Activated naive CD4-positive, alpha-beta T cell treated with anti-CD3 and anti-CD28 coated beads for 36 hours (primary cell): ENCODE measurements at regions not wholly inside any gene's neighbourhood (a gene's known extent, or its start where the extent isn't known, plus 50 kb on each side); places are given as distances from the start of the nearest gene placed in this dataset.
"Not testable (repeated sequence)": the region's sequence is repeated elsewhere in the genome, so short reads cannot be mapped to it uniquely, and the experiment has no call there.

Experiments
- CTCF ChIA-PET: fragments of 350-600 bp; sonication (Branson Sonifier 250); formaldehyde crosslinking; loops from one replicate; lab custom pipeline; 2021; ENCODE audit warnings: antibody characterized with exemption; lab: Charles Lee
- DNase-seq: peaks from one replicate; pipeline ENCODE4 v3.0.0-alpha.2; 2020
- H3K27ac Mint-ChIP-seq: one replicate; pipeline ENCODE4 v1.8.0; 2021; ENCODE audit warnings: mild to moderate bottlenecking, mixed read lengths
- H3K27me3 Mint-ChIP-seq: one replicate; pipeline ENCODE4 v1.8.0; 2021; ENCODE audit warnings: low read depth, mixed read lengths
- H3K36me3 Mint-ChIP-seq: one replicate; pipeline ENCODE4 v1.8.0; 2021; ENCODE audit warnings: low read depth, mixed read lengths
- H3K4me1 Mint-ChIP-seq: one replicate; pipeline ENCODE4 v1.8.0; 2021; ENCODE audit warnings: low read depth, mixed read lengths
- H3K4me3 Mint-ChIP-seq: one replicate; pipeline ENCODE4 v1.8.0; 2021; ENCODE audit warnings: mild to moderate bottlenecking, moderate library complexity, mixed read lengths
- H3K9me3 Mint-ChIP-seq: one replicate; pipeline ENCODE4 v1.8.0; 2021; ENCODE audit warnings: mixed read lengths
- intact Hi-C: fragments of 100-400 bp; cut with micrococcal nuclease; formaldehyde crosslinking; loops from one replicate; pipeline ENCODE4 v1.15.1; 2023

- no peak for DNase-seq
- Mint-ChIP-seq H3K27ac (no peak overlapping the region), H3K36me3 (no peaks in the 10 kb centered on the region), H3K4me1 (no peaks in the 10 kb centered on the region), H3K27me3 (no peaks in the 10 kb centered on the region), H3K4me3 (no peak overlapping the region), H3K9me3 (no peaks in the 10 kb centered on the region)
- CTCF ChIA-PET = interaction anchor here (0.6 kb wide), 1 partner anchor 634 kb away, joined by 3 read pairs; no protein-coding TSS in a partner anchor
- intact Hi-C loops = no loop called here
Observed at GRCh38 chr2:240240017-240240734, 99.7 kb upstream of the OTOS start.

GRCh38 chr2:240240781-240241180 lies 100.3 kb upstream of the OTOS start:
- intact Hi-C loops = no loop called here
- H3K4me3 Mint-ChIP-seq = no peak overlapping the region
- no peak for DNase-seq
- no peaks in the 10 kb centered on the region for H3K4me1 Mint-ChIP-seq
- no peaks in the 10 kb centered on the region for H3K36me3 Mint-ChIP-seq
- H3K9me3 Mint-ChIP-seq = no peaks in the 10 kb centered on the region
- no peaks in the 10 kb centered on the region for H3K27me3 Mint-ChIP-seq
- CTCF ChIA-PET = interaction anchor here (1.4 kb wide), 1 partner anchor 8 kb away, joined by 5 read pairs; no protein-coding TSS in a partner anchor
- no peak overlapping the region for H3K27ac Mint-ChIP-seq

- CTCF ChIA-PET = interaction anchor here (1.4 kb wide), 1 partner anchor 9 kb away, joined by 5 read pairs; no protein-coding TSS in a partner anchor
- no peak for DNase-seq
- H3K9me3 Mint-ChIP-seq = no peaks in the 10 kb centered on the region
- peaks cover 6% of the 10 kb centered on the region for H3K27me3 Mint-ChIP-seq
- no peaks in the 10 kb centered on the region for H3K4me1 Mint-ChIP-seq
- intact Hi-C loops = no loop called here
- H3K36me3 Mint-ChIP-seq = no peaks in the 10 kb centered on the region
- H3K4me3 Mint-ChIP-seq = no peak overlapping the region
- H3K27ac Mint-ChIP-seq = no peak overlapping the region
Observed at GRCh38 chr2:240241572-240241971, 101.1 kb upstream of the OTOS start.

GRCh38 chr2:240243049-240243448 lies 102.6 kb upstream of the OTOS start:
- DNase-seq, intact Hi-C loops, H3K9me3 Mint-ChIP-seq, H3K4me1 Mint-ChIP-seq, H3K36me3 Mint-ChIP-seq, H3K4me3 Mint-ChIP-seq, H3K27ac Mint-ChIP-seq: not testable (repeated sequence)
- peaks cover 12% of the 10 kb centered on the region for H3K27me3 Mint-ChIP-seq
- CTCF ChIA-PET = interaction anchor here (0.6 to 0.8 kb wide), 2 partner anchors 8 to 39 kb away, joined by 3 read pairs; no protein-coding TSS in a partner anchor

GRCh38 chr2:240244543-240244942 lies 104.1 kb upstream of the OTOS start:
- no peaks in the 10 kb centered on the region for H3K4me1 Mint-ChIP-seq
- H3K9me3 Mint-ChIP-seq = no peaks in the 10 kb centered on the region
- peaks cover 12% of the 10 kb centered on the region for H3K27me3 Mint-ChIP-seq
- H3K36me3 Mint-ChIP-seq = no peaks in the 10 kb centered on the region
- CTCF ChIA-PET = interaction anchor here (0.6 kb wide), 1 partner anchor 16 kb away, joined by 3 read pairs; no protein-coding TSS in a partner anchor
- intact Hi-C loops = no loop called here
- H3K27ac Mint-ChIP-seq = no peak overlapping the region
- DNase-seq = no peak
- no peak overlapping the region for H3K4me3 Mint-ChIP-seq

- Mint-ChIP-seq H3K4me1 (no peaks in the 10 kb centered on the region), H3K27me3 (peaks cover 12% of the 10 kb centered on the region), H3K27ac (no peak overlapping the region), H3K36me3 (no peaks in the 10 kb centered on the region), H3K9me3 (no peaks in the 10 kb centered on the region), H3K4me3 (no peak overlapping the region)
- intact Hi-C loops = no loop called here
- CTCF ChIA-PET = interaction anchor here (0.6 kb wide), 1 partner anchor 16 kb away, joined by 3 read pairs; no protein-coding TSS in a partner anchor
- no peak for DNase-seq
Observed at GRCh38 chr2:240245184-240245583, 104.7 kb upstream of the OTOS start.

- intact Hi-C loops = no loop called here
- H3K36me3 Mint-ChIP-seq = no peaks in the 10 kb centered on the region
- CTCF ChIA-PET = no interaction called here
- H3K4me1 Mint-ChIP-seq = no peaks in the 10 kb centered on the region
- no peak for DNase-seq
- no peak overlapping the region for H3K4me3 Mint-ChIP-seq
- H3K27me3 Mint-ChIP-seq = peaks cover 12% of the 10 kb centered on the region
- no peaks in the 10 kb centered on the region for H3K9me3 Mint-ChIP-seq
- no peak overlapping the region for H3K27ac Mint-ChIP-seq
Observed at GRCh38 chr2:240245706-240246105, 105.2 kb upstream of the OTOS start.

- no peaks in the 10 kb centered on the region for H3K9me3 Mint-ChIP-seq
- CTCF ChIA-PET = no interaction called here
- intact Hi-C loops = no loop called here
- no peak overlapping the region for H3K27ac Mint-ChIP-seq
- no peaks in the 10 kb centered on the region for H3K4me1 Mint-ChIP-seq
- no peaks in the 10 kb centered on the region for H3K36me3 Mint-ChIP-seq
- DNase-seq = no peak
- H3K4me3 Mint-ChIP-seq = no peak overlapping the region
- peaks cover 12% of the 10 kb centered on the region for H3K27me3 Mint-ChIP-seq
Observed at GRCh38 chr2:240246173-240246820, 105.8 kb upstream of the OTOS start.

GRCh38 chr2:240247241-240247867 lies 106.9 kb upstream of the OTOS start:
- DNase-seq = no peak
- Mint-ChIP-seq H3K27ac (no peak overlapping the region), H3K4me3 (no peak overlapping the region), H3K9me3 (no peaks in the 10 kb centered on the region), H3K27me3 (peaks cover 12% of the 10 kb centered on the region), H3K4me1 (no peaks in the 10 kb centered on the region), H3K36me3 (no peaks in the 10 kb centered on the region)
- intact Hi-C loops = no loop called here
- CTCF ChIA-PET = no interaction called here

- Mint-ChIP-seq H3K27me3 (peaks cover 12% of the 10 kb centered on the region), H3K36me3 (no peaks in the 10 kb centered on the region), H3K9me3 (no peaks in the 10 kb centered on the region), H3K27ac (no peak overlapping the region), H3K4me3 (no peak overlapping the region), H3K4me1 (no peaks in the 10 kb centered on the region)
- intact Hi-C loops = no loop called here
- CTCF ChIA-PET = no interaction called here
- DNase-seq = no peak
Observed at GRCh38 chr2:240247868-240248720, 107.6 kb upstream of the OTOS start.

GRCh38 chr2:240248721-240249422 lies 108.4 kb upstream of the OTOS start:
- no peak overlapping the region for H3K27ac Mint-ChIP-seq
- no peaks in the 10 kb centered on the region for H3K9me3 Mint-ChIP-seq
- intact Hi-C loops = no loop called here
- H3K27me3 Mint-ChIP-seq = peaks cover 12% of the 10 kb centered on the region
- no peaks in the 10 kb centered on the region for H3K36me3 Mint-ChIP-seq
- H3K4me3 Mint-ChIP-seq = no peak overlapping the region
- CTCF ChIA-PET = interaction anchor here (0.6 kb wide), 1 partner anchor 91 kb away, joined by 3 read pairs; no protein-coding TSS in a partner anchor
- no peaks in the 10 kb centered on the region for H3K4me1 Mint-ChIP-seq
- no peak for DNase-seq
